K562 (cell line): ENCODE measurements at regions not wholly inside any gene's neighbourhood (a gene's known extent, or its start where the extent isn't known, plus 50 kb on each side); places are given as distances from the start of the nearest gene placed in this dataset.

ENCODE experiments used
- ATAC-seq: fragments of 200-7000 bp; cut with Tn5 transposase; 3 replicates; pipeline ENCODE4 v1.9.1; 2020; ENCODE audit warnings: moderate library complexity
- BruUV-seq: library from RNA; stranded (reverse); fragments of 400-500 nt; replicated peaks from 2 replicates; lab custom pipeline; 2021; lab: Mats Ljungman, UMichigan
- CTCF ChIA-PET: fragments of 300-600 bp; formaldehyde crosslinking; extraction: SDS; loops from one replicate; lab custom pipeline; 2021; ENCODE audit warnings: low intra/inter-chr PET ratio; lab: Yijun Ruan, JAX
- POLR2A ChIA-PET: fragments of 300-600, 350-650 bp; sonication (Branson Sonifier 250); formaldehyde crosslinking; extraction: SDS; loops from one replicate; lab custom pipeline; 2021; ENCODE audit warnings: antibody characterized with exemption, inconsistent platforms; lab: Yijun Ruan, JAX
- DNase-seq, 4 experiments: peaks; one replicate each; pipeline versions ENCODE4 v3.0.0 to v3.0.0-alpha.2; 2011 to 2018; ENCODE audit warnings: low spot score in 3 of 4, mixed read lengths in 3 of 4; ENCODE audit errors: extremely low read depth in 1 of 4
- FAIRE-seq: peaks from 2 replicates; lab custom pipeline; 2011; peaks lifted over from hg19 to GRCh38; lab: Jason Lieb, UNC
- H2AFZ ChIP-seq: 2 replicates; pipeline ENCODE4 v1.6.0; 2011; ENCODE audit warnings: low read depth, low read length, control low read depth, inconsistent platforms
- H3K27ac ChIP-seq: fragments of 200-600 bp; 3 replicates; pipeline ENCODE4 v1.8.0; 2011; ENCODE audit warnings: low read depth, mild to moderate bottlenecking, control low read depth, inconsistent platforms, low read length, moderate library complexity, mixed read lengths; ENCODE audit errors: extremely low read depth
- H3K27me3 ChIP-seq, 2 experiments: fragments of 300-600 bp in 1 of 2; 2 replicates in 1 of 2; 3 replicates in 1 of 2; pipeline versions ENCODE4 v1.6.0 to v1.8.0; 2011; ENCODE audit warnings: inconsistent platforms in 2 of 2, low read length in 2 of 2, mild to moderate bottlenecking in 1 of 2, mixed read lengths in 1 of 2, moderate library complexity in 1 of 2; ENCODE audit not compliant: control insufficient read depth in 2 of 2, insufficient read depth in 2 of 2
- H3K36me3 ChIP-seq: fragments of 300-600 bp; 3 replicates; pipeline ENCODE4 v1.8.0; 2011; ENCODE audit warnings: mild to moderate bottlenecking, low read length, inconsistent platforms; ENCODE audit not compliant: control insufficient read depth, insufficient read depth
- H3K4me1 ChIP-seq, 2 experiments: fragments of 200-600 bp in 1 of 2; replicated peaks in 1 of 2; 2 replicates in 1 of 2; 3 replicates in 1 of 2; pipeline versions ENCODE4 v1.5.1 to v1.8.0; 2011; ENCODE audit warnings: inconsistent platforms in 2 of 2, low read length in 2 of 2, mild to moderate bottlenecking in 1 of 2, mixed read lengths in 1 of 2, moderate library complexity in 1 of 2; ENCODE audit not compliant: control insufficient read depth in 2 of 2, insufficient read depth in 2 of 2
- H3K4me2 ChIP-seq: 2 replicates; pipeline ENCODE4 v1.6.1; 2011; ENCODE audit warnings: low read length, control low read depth, inconsistent platforms, mixed read lengths; ENCODE audit not compliant: insufficient read depth
- H3K4me3 ChIP-seq: fragments of 200-600 bp; sonication (generic), shearing (Covaris generic); 2 replicates; pipeline ENCODE4 v1.5.1; 2016; ENCODE audit warnings: control low read depth, inconsistent platforms
- H3K79me2 ChIP-seq: fragments of 200-600 bp; 3 replicates; pipeline ENCODE4 v1.8.0; 2011; ENCODE audit warnings: low read length, inconsistent platforms; ENCODE audit not compliant: control insufficient read depth, insufficient read depth
- H3K9ac ChIP-seq, 2 experiments: 2 replicates each; pipeline versions ENCODE4 v1.6.0 to v1.6.1; 2011; ENCODE audit warnings: low read depth in 2 of 2, low read length in 2 of 2, control low read depth in 1 of 2, inconsistent platforms in 1 of 2, mild to moderate bottlenecking in 1 of 2, mixed read lengths in 1 of 2; ENCODE audit not compliant: insufficient read depth in 1 of 2
- H3K9me1 ChIP-seq: one replicate; pipeline ENCODE4 v1.6.0; 2011; ENCODE audit warnings: inconsistent platforms, mild to moderate bottlenecking, low read length, moderate library complexity; ENCODE audit not compliant: control insufficient read depth, insufficient read depth
- H3K9me3 ChIP-seq: replicated peaks from 2 replicates; pipeline ENCODE4 v1.5.1; 2011; ENCODE audit warnings: low read depth, low read length, inconsistent platforms; ENCODE audit not compliant: control insufficient read depth, insufficient read depth
- H4K20me1 ChIP-seq: replicated peaks from 2 replicates; pipeline ENCODE4 v1.6.1; 2011; ENCODE audit warnings: low read length, inconsistent platforms, mixed read lengths; ENCODE audit not compliant: control insufficient read depth, insufficient read depth
- ATF1 ChIP-seq, 2 experiments: fragments of 450-650 bp in 1 of 2; IDR thresholded peaks; 2 replicates each; pipeline ENCODE4 v1.6.1; 2016; ENCODE audit warnings: missing compliant biosample characterization in 1 of 2, missing genetic modification characterization in 1 of 2
- BACH1 ChIP-seq: fragments of 200-800 bp; sonication (Bioruptor generic); IDR thresholded peaks from 2 replicates; pipeline ENCODE4 v1.6.1; 2016; ENCODE audit warnings: missing genetic modification characterization, missing compliant biosample characterization
- BMI1 ChIP-seq: fragments of 150-350 bp; IDR thresholded peaks from 2 replicates; pipeline ENCODE4 v1.6.1; 2014; ENCODE audit warnings: low read length
- DNMT1 ChIP-seq: fragments of 450-650 bp; IDR thresholded peaks from 2 replicates; pipeline ENCODE4 v1.6.1; 2016; ENCODE audit warnings: antibody characterized with exemption, mild to moderate bottlenecking
- EGR1 ChIP-seq: fragments of 450-650 bp; conservative IDR thresholded peaks from 2 replicates; pipeline ENCODE4 v1.6.1; 2017; ENCODE audit warnings: mild to moderate bottlenecking
- FIP1L1 ChIP-seq: fragments of 200-400 bp; formaldehyde crosslinking; IDR thresholded peaks from 2 replicates; pipeline ENCODE4 v1.6.1; 2018; ENCODE audit warnings: mild to moderate bottlenecking, low read depth, low read length; ENCODE audit not compliant: poor library complexity, severe bottlenecking
- GTF2E2 ChIP-seq: fragments of 200-800 bp; sonication (Bioruptor generic); IDR thresholded peaks from 2 replicates; pipeline ENCODE4 v1.6.1; 2016; ENCODE audit warnings: missing genetic modification characterization, missing compliant biosample characterization
- HDAC3 ChIP-seq: fragments of 450-650 bp; IDR thresholded peaks from 2 replicates; pipeline ENCODE4 v1.6.1; 2018; ENCODE audit warnings: borderline replicate concordance, mild to moderate bottlenecking, moderate library complexity; ENCODE audit not compliant: partially characterized antibody
- HLTF ChIP-seq: fragments of 450-650 bp; IDR thresholded peaks from 2 replicates; pipeline ENCODE4 v1.6.1; 2016
- MYC ChIP-seq, 2 experiments: fragments of 250-450 bp in 1 of 2; sonication (Bioruptor Pico) in 1 of 2; IDR thresholded peaks; 2 replicates each; pipeline versions ENCODE4 v1.5.1 to v1.6.1; 2012 to 2021; ENCODE audit warnings: low read depth in 2 of 2, borderline replicate concordance in 1 of 2, improper control_type of control experiment in 1 of 2, low read length in 1 of 2, mild to moderate bottlenecking in 1 of 2, moderate library complexity in 1 of 2
- PCBP1 ChIP-seq: fragments of 200-400 bp; formaldehyde crosslinking; IDR thresholded peaks from 2 replicates; pipeline ENCODE4 v1.6.1; 2018; ENCODE audit warnings: mild to moderate bottlenecking, low read depth, low read length; ENCODE audit not compliant: poor library complexity, severe bottlenecking
- SLC30A9 ChIP-seq: fragments of 250-450 bp; sonication (Bioruptor Pico); IDR thresholded peaks from 2 replicates; pipeline ENCODE4 v1.8.0; 2022; ENCODE audit warnings: mild to moderate bottlenecking, moderate library complexity
- ZNF780A ChIP-seq: fragments of 250-450 bp; sonication (Bioruptor Pico); IDR thresholded peaks from 2 replicates; pipeline ENCODE4 v1.5.0; 2021; ENCODE audit warnings: mild to moderate bottlenecking
- WGBS: fragments of 100-300 bp; shearing (Covaris generic); methylation state at CpG from one replicate; pipeline ENCODE4 v1.1.6; 2016; ENCODE audit warnings: low coverage, mixed read lengths; ENCODE audit not compliant: insufficient coverage; ENCODE audit errors: missing lambda C conversion rate; 5-methylcytosine and 5-hydroxymethylcytosine counted together
- in situ Hi-C: fragments of 300-500 bp; cut with MboI; formaldehyde crosslinking; loops from 4 replicates; pipeline ENCODE4 v1.15.0; 2018; ENCODE audit warnings: inconsistent platforms, mixed read lengths
- intact Hi-C: fragments of 100-400 bp; cut with micrococcal nuclease; formaldehyde crosslinking; loops from 2 replicates; pipeline ENCODE4 v1.14.2; 2022
- TF ChIP-seq, protein P1 (sequence below): fragments of 250-450 bp; sonication (Bioruptor Pico); IDR thresholded peaks from 2 replicates; pipeline ENCODE4 v1.5.1; 2021; ENCODE audit warnings: mild to moderate bottlenecking
- TF ChIP-seq, protein P2 (sequence below): sonication (generic); formaldehyde crosslinking; IDR thresholded peaks from 2 replicates; pipeline ENCODE4 v1.8.1; 2023; ENCODE audit warnings: mild to moderate bottlenecking, missing genetic modification reagents
- TF ChIP-seq, protein P3 (sequence below): fragments of 250-450 bp; sonication (Bioruptor Pico); IDR thresholded peaks from 2 replicates; pipeline ENCODE4 v1.5.0; 2021

DNA sequence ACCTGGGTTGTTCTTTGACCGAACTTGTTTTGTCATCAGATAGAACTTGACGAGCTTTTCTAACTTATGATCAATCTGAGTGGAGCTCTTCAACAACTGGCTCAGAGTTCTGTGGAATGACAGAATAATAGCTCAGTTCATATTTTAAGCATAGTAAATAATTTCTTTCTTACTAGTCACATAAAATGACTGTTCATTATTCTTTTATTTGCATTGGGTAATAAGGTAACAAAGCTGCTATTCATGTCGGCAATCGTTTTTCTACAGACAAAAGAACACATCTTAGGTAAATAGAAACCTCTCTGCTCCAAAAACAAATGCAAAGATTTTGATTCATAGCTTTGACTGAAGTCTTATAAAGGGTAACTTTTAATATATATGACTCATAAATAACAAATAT, 57.3 kb upstream of the CXCL8 start:
- in situ Hi-C loops, result no loop called here
- WGBS, result 58% methylated on average over 4 of the region's 4 CpGs
- H3K27ac ChIP-seq, result no peak overlapping the region

DNA sequence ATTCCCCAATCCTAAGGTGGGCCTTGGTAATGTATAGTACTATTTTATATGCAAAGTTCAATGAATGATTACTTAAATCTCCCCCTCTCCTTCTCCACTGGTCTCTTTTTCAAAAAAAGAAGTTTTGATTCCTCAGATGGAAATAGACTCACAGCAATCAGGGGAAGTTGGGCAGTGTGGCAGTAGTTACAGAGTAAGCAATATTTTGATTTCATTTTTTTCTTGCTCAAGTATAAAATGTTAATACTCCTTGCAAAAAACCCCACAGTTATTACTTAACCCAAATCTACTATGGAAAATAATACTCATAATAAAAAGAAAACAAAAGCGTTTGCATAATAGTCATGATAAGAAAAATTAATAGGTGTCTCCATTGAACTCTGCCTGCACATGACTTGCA, 56.9 kb upstream of the CXCL8 start:
- in situ Hi-C loops (no loop called here), intact Hi-C loops (no loop called here)
- Histone ChIP-seq H2AFZ (no peak overlapping the region), H3K9ac (no peak overlapping the region), H3K4me2 (no peak overlapping the region), H3K4me3 (no peak overlapping the region), H3K4me1 (no peaks in the 10 kb centered on the region), H3K9me3 (no peaks in the 10 kb centered on the region), H3K9me1 (no peaks in the 10 kb centered on the region), H3K27ac (no peak overlapping the region), H3K27me3 (no peaks in the 10 kb centered on the region), H3K36me3 (no peaks in the 10 kb centered on the region), H4K20me1 (no peaks in the 10 kb centered on the region), H3K79me2 (no peaks in the 10 kb centered on the region)
- ChIA-PET POLR2A (interaction anchor here (1.8 kb wide), 1 partner anchor 8 kb away, joined by 5 read pairs; no protein-coding TSS in a partner anchor), CTCF (no interaction called here)
- no peak for FAIRE-seq
- whole genome bisulfite sequencing, result 65% methylated on average over 1 of the region's 1 CpG
- ATAC-seq, result no peak
- no TSS peak for BruUV-seq
- DNase-seq, result no peak
- TF ChIP-seq HDAC3 (no peak), BACH1 (tag) (no peak), SLC30A9 (CRISPR knock-in tag) (no peak), BMI1 (no peak), HLTF (no peak), ZNF780A (CRISPR knock-in tag) (no peak), ATF1 (CRISPR knock-in tag; IDR thresholded peaks at IDR 0.05) (no peak), ATF1 (tag; IDR thresholded peaks at IDR 0.05) (no peak)
- TF ChIP-seq, protein P1, sequence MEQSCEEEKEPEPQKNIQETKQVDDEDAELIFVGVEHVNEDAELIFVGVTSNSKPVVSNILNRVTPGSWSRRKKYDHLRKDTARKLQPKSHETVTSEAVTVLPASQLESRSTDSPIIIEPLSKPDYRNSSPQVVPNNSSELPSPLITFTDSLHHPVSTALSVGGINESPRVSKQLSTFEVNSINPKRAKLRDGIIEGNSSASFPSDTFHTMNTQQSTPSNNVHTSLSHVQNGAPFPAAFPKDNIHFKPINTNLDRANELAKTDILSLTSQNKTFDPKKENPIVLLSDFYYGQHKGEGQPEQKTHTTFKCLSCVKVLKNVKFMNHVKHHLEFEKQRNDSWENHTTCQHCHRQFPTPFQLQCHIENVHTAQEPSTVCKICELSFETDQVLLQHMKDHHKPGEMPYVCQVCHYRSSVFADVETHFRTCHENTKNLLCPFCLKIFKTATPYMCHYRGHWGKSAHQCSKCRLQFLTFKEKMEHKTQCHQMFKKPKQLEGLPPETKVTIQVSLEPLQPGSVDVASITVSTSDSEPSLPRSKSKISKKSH (CRISPR knock-in tag), result no peak
- TF ChIP-seq, protein P2, sequence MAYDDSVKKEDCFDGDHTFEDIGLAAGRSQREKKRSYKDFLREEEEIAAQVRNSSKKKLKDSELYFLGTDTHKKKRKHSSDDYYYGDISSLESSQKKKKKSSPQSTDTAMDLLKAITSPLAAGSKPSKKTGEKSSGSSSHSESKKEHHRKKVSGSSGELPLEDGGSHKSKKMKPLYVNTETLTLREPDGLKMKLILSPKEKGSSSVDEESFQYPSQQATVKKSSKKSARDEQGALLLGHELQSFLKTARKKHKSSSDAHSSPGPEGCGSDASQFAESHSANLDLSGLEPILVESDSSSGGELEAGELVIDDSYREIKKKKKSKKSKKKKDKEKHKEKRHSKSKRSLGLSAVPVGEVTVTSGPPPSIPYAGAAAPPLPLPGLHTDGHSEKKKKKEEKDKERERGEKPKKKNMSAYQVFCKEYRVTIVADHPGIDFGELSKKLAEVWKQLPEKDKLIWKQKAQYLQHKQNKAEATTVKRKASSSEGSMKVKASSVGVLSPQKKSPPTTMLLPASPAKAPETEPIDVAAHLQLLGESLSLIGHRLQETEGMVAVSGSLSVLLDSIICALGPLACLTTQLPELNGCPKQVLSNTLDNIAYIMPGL (CRISPR knock-in tag), result no peak

More for the DNA sequence above, 57.3 kb upstream of the CXCL8 start:
- Histone ChIP-seq H4K20me1 (no peaks in the 10 kb centered on the region), H3K9ac (no peak overlapping the region), H2AFZ (no peak overlapping the region), H3K9me1 (no peaks in the 10 kb centered on the region), H3K79me2 (no peaks in the 10 kb centered on the region), H3K27me3 (no peaks in the 10 kb centered on the region), H3K4me3 (no peak overlapping the region), H3K4me2 (no peak overlapping the region), H3K4me1 (no peaks in the 10 kb centered on the region), H3K36me3 (no peaks in the 10 kb centered on the region), H3K9me3 (no peaks in the 10 kb centered on the region)
- ATAC-seq (no peak), DNase-seq (no peak), FAIRE-seq (no peak)
- ChIA-PET POLR2A (no interaction called here), CTCF (no interaction called here)
- BruUV-seq, result no TSS peak
- intact Hi-C loops, result no loop called here
- TF ChIP-seq, protein P3, sequence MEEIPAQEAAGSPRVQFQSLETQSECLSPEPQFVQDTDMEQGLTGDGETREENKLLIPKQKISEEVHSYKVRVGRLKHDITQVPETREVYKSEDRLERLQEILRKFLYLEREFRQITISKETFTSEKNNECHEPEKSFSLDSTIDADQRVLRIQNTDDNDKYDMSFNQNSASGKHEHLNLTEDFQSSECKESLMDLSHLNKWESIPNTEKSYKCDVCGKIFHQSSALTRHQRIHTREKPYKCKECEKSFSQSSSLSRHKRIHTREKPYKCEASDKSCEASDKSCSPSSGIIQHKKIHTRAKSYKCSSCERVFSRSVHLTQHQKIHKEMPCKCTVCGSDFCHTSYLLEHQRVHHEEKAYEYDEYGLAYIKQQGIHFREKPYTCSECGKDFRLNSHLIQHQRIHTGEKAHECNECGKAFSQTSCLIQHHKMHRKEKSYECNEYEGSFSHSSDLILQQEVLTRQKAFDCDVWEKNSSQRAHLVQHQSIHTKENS (CRISPR knock-in tag), result no peak
- TF ChIP-seq PCBP1 (no peak), EGR1 (no peak), GTF2E2 (no peak), FIP1L1 (no peak), DNMT1 (no peak), MYC (IDR thresholded peaks at IDR 0.05; ENCODE audit: low read depth, low read length) (no peak), MYC (CRISPR knock-in tag; IDR thresholded peaks at IDR 0.05; ENCODE audit: borderline replicate concordance, low read depth) (no peak)
